ENCODE measurements at regions not wholly inside any gene's neighbourhood (a gene's known extent, or its start where the extent isn't known, plus 50 kb on each side); places are given as distances from the start of the nearest gene placed in this dataset.

- DNase-seq: no peak
- Histone ChIP-seq H3K36me3 (no peaks in the 10 kb centered on the region), H3K27ac (no peak overlapping the region), H3K9me3 (no peaks in the 10 kb centered on the region), H3K4me3 (peak overlapping the region in 2 of 4 donors; percentile 24 to 38), H3K4me1 (peaks cover 0 to 9% (median 0%) of the 10 kb centered on the region in 4 donors), H3K27me3 (no peaks in the 10 kb centered on the region)
- TF ChIP-seq CTCF (IDR thresholded peaks at IDR 0.05) (no peak), POLR2A (IDR thresholded peaks at IDR 0.05) (no peak)
Measured at GRCh38 chr1:214107322-214108096, 119.7 kb downstream of the PROX1 start.

- no peaks in the 10 kb centered on the region for H3K9me3 ChIP-seq
- no peak overlapping the region for H3K27ac ChIP-seq
- TF ChIP-seq POLR2A (IDR thresholded peaks at IDR 0.05) (no peak), CTCF (IDR thresholded peaks at IDR 0.05) (no peak)
- H3K4me3 ChIP-seq: no peak overlapping the region
- H3K36me3 ChIP-seq: no peaks in the 10 kb centered on the region
- H3K4me1 ChIP-seq: peaks cover 0 to 9% (median 0%) of the 10 kb centered on the region in 4 donors
- no peaks in the 10 kb centered on the region for H3K27me3 ChIP-seq
- no peak for DNase-seq
Measured at GRCh38 chr1:214108097-214108446, 120.3 kb downstream of the PROX1 start.

GRCh38 chr1:214111796-214112195, 124.0 kb downstream of the PROX1 start:
- Histone ChIP-seq H3K9me3 (no peaks in the 10 kb centered on the region), H3K4me3 (no peak overlapping the region), H3K27me3 (no peaks in the 10 kb centered on the region), H3K27ac (no peak overlapping the region), H3K4me1 (peaks cover 0 to 9% (median 0%) of the 10 kb centered on the region in 4 donors), H3K36me3 (no peaks in the 10 kb centered on the region)
- no peak for DNase-seq
- no peak for TF ChIP-seq POLR2A (IDR thresholded peaks at IDR 0.05)
- TF ChIP-seq CTCF (IDR thresholded peaks at IDR 0.05): no peak

- Histone ChIP-seq H3K4me1 (no peaks in the 10 kb centered on the region), H3K27ac (no peak overlapping the region), H3K36me3 (no peaks in the 10 kb centered on the region), H3K27me3 (no peaks in the 10 kb centered on the region), H3K9me3 (peaks cover 0 to 12% (median 4%) of the 10 kb centered on the region in 4 donors), H3K4me3 (no peak overlapping the region)
- TF ChIP-seq POLR2A (IDR thresholded peaks at IDR 0.05) (no peak), CTCF (IDR thresholded peaks at IDR 0.05) (no peak)
- no peak for DNase-seq
Measured at GRCh38 chr1:214116258-214116657, 128.5 kb downstream of the PROX1 start.

GRCh38 chr1:214117780-214118179, 130.0 kb downstream of the PROX1 start:
- no peaks in the 10 kb centered on the region for H3K27me3 ChIP-seq
- H3K9me3 ChIP-seq: peaks cover 0 to 12% (median 4%) of the 10 kb centered on the region in 4 donors
- no peak for DNase-seq
- H3K4me1 ChIP-seq: no peaks in the 10 kb centered on the region
- H3K4me3 ChIP-seq: no peak overlapping the region
- H3K36me3 ChIP-seq: no peaks in the 10 kb centered on the region
- H3K27ac ChIP-seq: no peak overlapping the region
- no peak for TF ChIP-seq CTCF (IDR thresholded peaks at IDR 0.05)
- TF ChIP-seq POLR2A (IDR thresholded peaks at IDR 0.05): no peak

Measured in Peyer's patch (tissue), 4 donors.